ENCODE measurements at regions not wholly inside any gene's neighbourhood (a gene's known extent, or its start where the extent isn't known, plus 50 kb on each side); places are given as distances from the start of the nearest gene placed in this dataset.

GRCh38 chr4:22869235-22869634 lies 176.5 kb downstream of the GBA3 start:
- H3K27ac Mint-ChIP-seq, result no peak overlapping the region; a peak in 1 of 7 replicates

More at GRCh38 chr4:22869235-22869634, 176.5 kb downstream of the GBA3 start:
- H2BK20ac ChIP-seq (ENCODE audit: low read depth, low read length, poor library complexity, severe bottlenecking), result no peak overlapping the region
- no peak overlapping the region for H4K5ac ChIP-seq (ENCODE audit: insufficient read length, low read depth, low read length)
- no peak overlapping the region for H2BK15ac ChIP-seq (ENCODE audit: low read depth, low read length)
- Mint-ChIP-seq H3K4me3 (no peak overlapping the region), H3K27me3 (ENCODE audit: low read depth) (no peaks in the 10 kb centered on the region), H3K9me3 (no peaks in the 10 kb centered on the region), H3K4me1 (no peaks in the 10 kb centered on the region), H3K36me3 (ENCODE audit: insufficient read depth in 1 of 3, low read depth in 3 of 3) (no peaks in the 10 kb centered on the region)
- H3K4me2 ChIP-seq (ENCODE audit: insufficient read depth, insufficient read length, low read length), result no peak overlapping the region
- H3K23me2 ChIP-seq (ENCODE audit: insufficient read length, low read depth, low read length, poor library complexity, severe bottlenecking), result no peaks in the 10 kb centered on the region
- peak; percentile 49 for DNase-seq
- no peaks in the 10 kb centered on the region for H3K4me1 ChIP-seq (ENCODE audit: insufficient read depth, low read length)
- no peak overlapping the region for H3K14ac ChIP-seq (ENCODE audit: insufficient read depth, low read length)
- H2AK5ac ChIP-seq (ENCODE audit: insufficient read length, low read length), result no peak overlapping the region
- H3T11ph ChIP-seq (ENCODE audit: low read length), result no peak overlapping the region
- H4K91ac ChIP-seq (ENCODE audit: insufficient read length, low read depth, low read length), result no peak overlapping the region
- no peak overlapping the region for H4K8ac ChIP-seq (replicated peaks; ENCODE audit: insufficient read length, low read depth, low read length)
- H3K9me3 ChIP-seq (ENCODE audit: control insufficient read depth, low read depth, low read length), result no peaks in the 10 kb centered on the region
- H3K18ac ChIP-seq (ENCODE audit: insufficient read length, low read depth, low read length), result no peak overlapping the region
- H3K27ac ChIP-seq (ENCODE audit: insufficient read length, low read depth, low read length), result no peak overlapping the region
- H3K9ac ChIP-seq (ENCODE audit: extremely low read depth, insufficient read length, low read length), result no peak overlapping the region
- no peak overlapping the region for H3K56ac ChIP-seq (ENCODE audit: insufficient read length, low read depth, low read length)
- WGBS (ENCODE audit: extremely low coverage, insufficient read length, low lambda C conversion rate), result no CpG with 5 or more reads among the region's 3 CpGs
- H3K27me3 ChIP-seq (ENCODE audit: insufficient read depth, low read length), result no peaks in the 10 kb centered on the region
- H4K20me1 ChIP-seq (ENCODE audit: control insufficient read depth, insufficient read depth, insufficient read length), result no peaks in the 10 kb centered on the region
- H2BK120ac ChIP-seq (ENCODE audit: low read depth, low read length, poor library complexity, severe bottlenecking), result no peak overlapping the region
- no peak overlapping the region for H3K4ac ChIP-seq (ENCODE audit: low read depth, low read length)
- no peaks in the 10 kb centered on the region for H3K79me1 ChIP-seq (ENCODE audit: insufficient read depth, low read depth, low read length, poor library complexity, severe bottlenecking)
- H3K79me2 ChIP-seq (ENCODE audit: insufficient read depth, low read length), result no peaks in the 10 kb centered on the region
- no peak overlapping the region for H3K23ac ChIP-seq (ENCODE audit: insufficient read length, low read depth, low read length)
- no peak overlapping the region for H2BK12ac ChIP-seq (ENCODE audit: insufficient read length, low read depth, low read length)
- no peak overlapping the region for H2BK5ac ChIP-seq (ENCODE audit: insufficient read length, low read length)
- H2AFZ ChIP-seq (ENCODE audit: low read length), result no peak overlapping the region
- TF ChIP-seq CTCF (conservative IDR thresholded peaks at IDR 0.05), result peak; percentile 65
